GM23338 (cell line): ENCODE measurements at regions not wholly inside any gene's neighbourhood (a gene's known extent, or its start where the extent isn't known, plus 50 kb on each side); places are given as distances from the start of the nearest gene placed in this dataset.
A peak's percentile ranks its signal among the peaks of the same experiment; 100 is the strongest.

Source experiments
- ATAC-seq: fragments of 200-7000 bp; cut with Tn5 transposase; 3 replicates; pipeline ENCODE4 v1.9.1; 2020
- DNase-seq: peaks from one replicate; pipeline ENCODE4 v3.0.0-alpha.2; 2015; ENCODE audit warnings: low spot score
- H2AFZ ChIP-seq: fragments of 200-600 bp; sonication (generic); 2 replicates; pipeline ENCODE4 v1.8.0; 2016; ENCODE audit warnings: antibody characterized with exemption, mild to moderate bottlenecking, moderate library complexity
- H3F3A ChIP-seq: fragments of 200-600 bp; sonication (generic); replicated peaks from 2 replicates; pipeline ENCODE4 v1.8.0; 2017; ENCODE audit warnings: antibody characterized with exemption, mixed run types, low read depth
- H3K27ac ChIP-seq: fragments of 200-600 bp; sonication (generic); 2 replicates; pipeline ENCODE4 v1.6.1; 2016; ENCODE audit warnings: low read depth
- H3K27me3 ChIP-seq: fragments of 200-600 bp; sonication (generic); 2 replicates; pipeline ENCODE4 v1.8.0; 2016; ENCODE audit warnings: mild to moderate bottlenecking, mixed run types, moderate library complexity; ENCODE audit not compliant: insufficient read depth
- H3K36me3 ChIP-seq: fragments of 200-600 bp; sonication (generic); 2 replicates; pipeline ENCODE4 v1.8.0; 2016; ENCODE audit warnings: mild to moderate bottlenecking; ENCODE audit not compliant: insufficient read depth
- H3K4me1 ChIP-seq: fragments of 200-600 bp; sonication (generic); 2 replicates; pipeline ENCODE4 v1.8.0; 2016; ENCODE audit warnings: mild to moderate bottlenecking, moderate library complexity; ENCODE audit not compliant: insufficient read depth
- H3K4me2 ChIP-seq: fragments of 200-600 bp; sonication (generic); 2 replicates; pipeline ENCODE4 v1.7.1; 2017; ENCODE audit warnings: mixed run types
- H3K4me3 ChIP-seq: fragments of 200-600 bp; sonication (generic); 2 replicates; pipeline ENCODE4 v1.6.1; 2016; ENCODE audit warnings: mixed run types
- H3K79me2 ChIP-seq: fragments of 200-600 bp; sonication (generic); replicated peaks from 2 replicates; pipeline ENCODE4 v1.8.0; 2017; ENCODE audit warnings: mild to moderate bottlenecking; ENCODE audit not compliant: insufficient read depth
- H3K9me2 ChIP-seq: fragments of 200-600 bp; sonication (generic); 2 replicates; pipeline ENCODE4 v1.8.0; 2017; ENCODE audit not compliant: insufficient read depth
- H4K20me1 ChIP-seq: fragments of 200-600 bp; sonication (generic); replicated peaks from 2 replicates; pipeline ENCODE4 v1.8.0; 2017; ENCODE audit warnings: mild to moderate bottlenecking; ENCODE audit not compliant: insufficient read depth
- H3K27ac Mint-ChIP-seq: 2 replicates; pipeline ENCODE4 v1.8.0; 2020; ENCODE audit warnings: inconsistent platforms, mild to moderate bottlenecking, moderate library complexity, mixed read lengths
- H3K27me3 Mint-ChIP-seq: 3 replicates; pipeline ENCODE4 v1.8.0; 2022; ENCODE audit warnings: low read depth, mild to moderate bottlenecking, moderate library complexity, mixed read lengths, inconsistent platforms; ENCODE audit not compliant: insufficient read depth, poor library complexity
- H3K36me3 Mint-ChIP-seq: 3 replicates; pipeline ENCODE4 v1.8.0; 2021; ENCODE audit warnings: low read depth, mild to moderate bottlenecking, inconsistent platforms, moderate library complexity, mixed read lengths
- H3K4me1 Mint-ChIP-seq: 3 replicates; pipeline ENCODE4 v1.8.0; 2020; ENCODE audit warnings: mild to moderate bottlenecking, inconsistent platforms, mixed read lengths
- H3K4me3 Mint-ChIP-seq: 3 replicates; pipeline ENCODE4 v1.8.0; 2021; ENCODE audit warnings: moderate library complexity, mild to moderate bottlenecking, inconsistent platforms, mixed read lengths
- H3K9me3 Mint-ChIP-seq: 3 replicates; pipeline ENCODE4 v1.8.0; 2020; ENCODE audit warnings: moderate library complexity, mild to moderate bottlenecking, inconsistent platforms, mixed read lengths
- CREB1 ChIP-seq: fragments of 250-450 bp; sonication (Bioruptor Pico); IDR thresholded peaks from 2 replicates; pipeline ENCODE4 v1.5.0; 2020; ENCODE audit warnings: low read depth, mild to moderate bottlenecking, moderate library complexity
- EZH2 ChIP-seq: fragments of 200-600 bp; sonication (generic); IDR thresholded peaks from one replicate; pipeline ENCODE4 v1.8.0; 2017; ENCODE audit warnings: antibody characterized with exemption, mild to moderate bottlenecking, low read depth; ENCODE audit not compliant: unreplicated experiment
- EZH2phosphoT487 ChIP-seq: fragments of 200-600 bp; sonication (generic); IDR thresholded peaks from one replicate; pipeline ENCODE4 v1.8.1; 2018; ENCODE audit warnings: antibody characterized with exemption; ENCODE audit not compliant: unreplicated experiment
- JUNB ChIP-seq: IDR thresholded peaks from one replicate; pipeline ENCODE4 v1.6.1; 2016; ENCODE audit warnings: antibody characterized with exemption; ENCODE audit not compliant: unreplicated experiment
- POLR2AphosphoS5 ChIP-seq: IDR thresholded peaks from 2 replicates; pipeline ENCODE4 v1.6.1; 2016; ENCODE audit warnings: antibody characterized with exemption, low read depth
- REST ChIP-seq: IDR thresholded peaks from one replicate; pipeline ENCODE4 v1.6.1; 2018; ENCODE audit warnings: antibody characterized with exemption; ENCODE audit not compliant: unreplicated experiment
- STAT1 ChIP-seq: IDR thresholded peaks from one replicate; pipeline ENCODE4 v1.6.1; 2016; ENCODE audit warnings: antibody characterized with exemption; ENCODE audit not compliant: unreplicated experiment
- ZNF114 ChIP-seq: fragments of 250-450 bp; sonication (Bioruptor Pico); IDR thresholded peaks from 2 replicates; pipeline ENCODE4 v1.5.0; 2020; ENCODE audit warnings: mild to moderate bottlenecking, moderate library complexity
- ZNF331 ChIP-seq: fragments of 250-450 bp; sonication (Bioruptor Pico); IDR thresholded peaks from 2 replicates; pipeline ENCODE4 v1.5.0; 2020; ENCODE audit warnings: low read depth, mild to moderate bottlenecking, moderate library complexity
- TF ChIP-seq, protein P1 (sequence below): IDR thresholded peaks from 2 replicates; pipeline ENCODE4 v1.6.1; 2016; ENCODE audit warnings: antibody characterized with exemption
- TF ChIP-seq, protein P2 (sequence below), 2 experiments: fragments of 200-600 bp in 1 of 2; sonication (generic) in 1 of 2; conservative IDR thresholded peaks; 2 replicates each; pipeline versions ENCODE4 v1.5.1 to v1.6.1; 2016 to 2017; ENCODE audit warnings: antibody characterized with exemption in 2 of 2, low read depth in 2 of 2, mild to moderate bottlenecking in 2 of 2, moderate library complexity in 1 of 2

GRCh38 chr1:14181191-14181795 lies 417.2 kb upstream of the KAZN start:
- no peak overlapping the region for H3K4me3 ChIP-seq
- H3K9me2 ChIP-seq = peaks cover 12% of the 10 kb centered on the region; the same call in 1 of the 2 replicates
- H2AFZ ChIP-seq = peak overlapping the region; percentile 80; the same call in 1 of the 2 replicates
- H3K36me3 Mint-ChIP-seq = no peaks in the 10 kb centered on the region; the same call in 2 of the 3 replicates
- no peak overlapping the region for H3K4me3 Mint-ChIP-seq
- H3K27me3 Mint-ChIP-seq = no peaks in the 10 kb centered on the region
- no peaks in the 10 kb centered on the region for H3K36me3 ChIP-seq
- TF ChIP-seq ZNF331 (no peak), JUNB (no peak), CREB1 (no peak), EZH2phosphoT487 (no peak)
- H3F3A ChIP-seq = no peaks in the 10 kb centered on the region
- ATAC-seq (peak; percentile 69), DNase-seq (peak; percentile 10)
- H3K27me3 ChIP-seq = no peaks in the 10 kb centered on the region
- peak overlapping the region; percentile 27 for H3K4me2 ChIP-seq
- peaks cover 59% of the 10 kb centered on the region for H3K4me1 Mint-ChIP-seq
- no peak overlapping the region for H3K27ac ChIP-seq
- H3K4me1 ChIP-seq = peaks cover 59% of the 10 kb centered on the region
- H4K20me1 ChIP-seq = no peaks in the 10 kb centered on the region
- H3K27ac Mint-ChIP-seq = peak overlapping the region; percentile 41; the same call in 1 of the 2 replicates
- H3K9me3 Mint-ChIP-seq = peaks cover 8% of the 10 kb centered on the region; the same call in 2 of the 3 replicates
- H3K79me2 ChIP-seq = no peaks in the 10 kb centered on the region

DNA sequence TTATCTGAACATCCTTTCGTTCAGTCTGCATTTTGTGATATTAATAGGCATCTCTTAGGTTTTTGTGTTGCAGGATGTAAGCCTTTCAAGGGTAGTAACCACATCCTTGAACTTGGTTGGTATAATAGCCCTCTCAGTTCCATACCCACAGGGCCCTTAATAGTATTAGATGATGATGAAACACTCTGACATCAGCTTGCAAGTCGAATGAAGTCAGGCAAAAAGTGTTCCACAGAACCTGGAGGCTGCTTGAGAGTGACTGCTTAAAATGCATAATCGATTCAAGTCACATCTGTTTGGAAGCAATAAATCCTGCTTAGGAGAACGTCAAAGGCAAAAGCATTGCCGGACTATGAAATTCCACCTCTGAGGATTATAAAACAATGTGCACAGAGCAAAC lies 415.6 kb upstream of the KAZN start:
- Histone ChIP-seq H4K20me1 (no peaks in the 10 kb centered on the region), H3K27ac (no peak overlapping the region), H3K27me3 (no peaks in the 10 kb centered on the region), H3K9me2 (peaks cover 18% of the 10 kb centered on the region; the same call in 1 of the 2 replicates), H3K4me1 (peaks cover 52% of the 10 kb centered on the region), H3K79me2 (no peaks in the 10 kb centered on the region), H3K36me3 (no peaks in the 10 kb centered on the region), H3F3A (no peaks in the 10 kb centered on the region), H3K4me2 (peak overlapping the region; percentile 68), H2AFZ (no peak overlapping the region), H3K4me3 (no peak overlapping the region)
- DNase-seq = no peak
- ATAC-seq = no peak
- Mint-ChIP-seq H3K27ac (peak overlapping the region; percentile 44; the same call in 1 of the 2 replicates), H3K36me3 (no peaks in the 10 kb centered on the region; the same call in 2 of the 3 replicates), H3K4me1 (peaks cover 53% of the 10 kb centered on the region), H3K9me3 (peaks cover 6% of the 10 kb centered on the region; the same call in 2 of the 3 replicates), H3K4me3 (no peak overlapping the region), H3K27me3 (no peaks in the 10 kb centered on the region)
- no peak for TF ChIP-seq POLR2AphosphoS5
- TF ChIP-seq ZNF331 = no peak
- no peak for TF ChIP-seq STAT1
- no peak for TF ChIP-seq CREB1
- TF ChIP-seq, protein P1, sequence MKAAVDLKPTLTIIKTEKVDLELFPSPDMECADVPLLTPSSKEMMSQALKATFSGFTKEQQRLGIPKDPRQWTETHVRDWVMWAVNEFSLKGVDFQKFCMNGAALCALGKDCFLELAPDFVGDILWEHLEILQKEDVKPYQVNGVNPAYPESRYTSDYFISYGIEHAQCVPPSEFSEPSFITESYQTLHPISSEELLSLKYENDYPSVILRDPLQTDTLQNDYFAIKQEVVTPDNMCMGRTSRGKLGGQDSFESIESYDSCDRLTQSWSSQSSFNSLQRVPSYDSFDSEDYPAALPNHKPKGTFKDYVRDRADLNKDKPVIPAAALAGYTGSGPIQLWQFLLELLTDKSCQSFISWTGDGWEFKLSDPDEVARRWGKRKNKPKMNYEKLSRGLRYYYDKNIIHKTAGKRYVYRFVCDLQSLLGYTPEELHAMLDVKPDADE = no peak
- TF ChIP-seq REST = no peak
- TF ChIP-seq EZH2phosphoT487 = no peak
- no peak for TF ChIP-seq ZNF114 (CRISPR knock-in tag)
- TF ChIP-seq JUNB = no peak
- TF ChIP-seq, protein P2, sequence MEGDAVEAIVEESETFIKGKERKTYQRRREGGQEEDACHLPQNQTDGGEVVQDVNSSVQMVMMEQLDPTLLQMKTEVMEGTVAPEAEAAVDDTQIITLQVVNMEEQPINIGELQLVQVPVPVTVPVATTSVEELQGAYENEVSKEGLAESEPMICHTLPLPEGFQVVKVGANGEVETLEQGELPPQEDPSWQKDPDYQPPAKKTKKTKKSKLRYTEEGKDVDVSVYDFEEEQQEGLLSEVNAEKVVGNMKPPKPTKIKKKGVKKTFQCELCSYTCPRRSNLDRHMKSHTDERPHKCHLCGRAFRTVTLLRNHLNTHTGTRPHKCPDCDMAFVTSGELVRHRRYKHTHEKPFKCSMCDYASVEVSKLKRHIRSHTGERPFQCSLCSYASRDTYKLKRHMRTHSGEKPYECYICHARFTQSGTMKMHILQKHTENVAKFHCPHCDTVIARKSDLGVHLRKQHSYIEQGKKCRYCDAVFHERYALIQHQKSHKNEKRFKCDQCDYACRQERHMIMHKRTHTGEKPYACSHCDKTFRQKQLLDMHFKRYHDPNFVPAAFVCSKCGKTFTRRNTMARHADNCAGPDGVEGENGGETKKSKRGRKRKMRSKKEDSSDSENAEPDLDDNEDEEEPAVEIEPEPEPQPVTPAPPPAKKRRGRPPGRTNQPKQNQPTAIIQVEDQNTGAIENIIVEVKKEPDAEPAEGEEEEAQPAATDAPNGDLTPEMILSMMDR (conservative IDR thresholded peaks at IDR 0.05; ENCODE audit: low read depth in 2 of 2) = no peak
- no peak for TF ChIP-seq EZH2
